EL (cell line): ENCODE measurements at regions not wholly inside any gene's neighbourhood (a gene's known extent, or its start where the extent isn't known, plus 50 kb on each side); places are given as distances from the start of the nearest gene placed in this dataset.

ENCODE experiments used
- DNase-seq: peaks from one replicate; pipeline ENCODE4 v3.0.0-alpha.2; 2016

DNA sequence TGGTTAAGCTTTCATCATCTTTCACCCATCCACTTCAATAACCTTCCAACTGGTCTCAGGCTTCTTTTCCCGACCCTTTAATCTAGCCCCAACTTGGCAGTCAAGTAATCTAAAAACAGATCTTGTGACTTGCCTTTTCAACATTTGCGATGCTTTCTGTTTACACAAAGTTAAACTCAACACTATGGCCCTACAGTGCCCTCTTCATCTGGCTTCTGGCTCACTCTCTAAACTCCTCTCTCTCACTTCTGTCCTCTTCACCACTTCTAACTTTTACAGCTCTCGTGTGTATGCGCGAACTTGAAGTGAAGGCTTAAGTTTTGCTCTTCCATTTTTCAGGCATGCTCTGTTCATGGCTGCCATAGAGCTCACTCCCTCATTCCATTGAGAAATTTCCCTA, 1122.3 kb upstream of the ADGRL2 start:
- no peak for DNase-seq

DNA sequence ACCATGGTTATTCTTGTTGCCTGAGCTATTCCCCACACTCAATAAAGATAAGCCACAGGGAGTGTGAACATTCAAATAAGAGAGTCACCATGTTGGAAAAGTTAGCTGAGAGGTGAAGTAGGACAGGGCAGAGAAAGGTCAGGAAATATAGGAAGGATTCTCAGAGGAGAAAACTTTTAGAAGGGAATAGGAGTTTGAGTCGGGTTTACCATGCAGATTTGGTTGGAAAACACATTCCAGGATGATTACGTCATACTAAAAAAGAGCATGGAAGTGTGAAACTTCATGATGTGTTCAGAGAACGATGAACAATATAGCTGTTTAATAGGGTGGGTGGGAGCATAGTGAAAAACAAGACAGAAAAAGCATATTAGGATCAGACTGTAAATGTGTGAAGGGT, 1125.3 kb upstream of the ADGRL2 start:
- DNase-seq = peak; percentile 27

DNA sequence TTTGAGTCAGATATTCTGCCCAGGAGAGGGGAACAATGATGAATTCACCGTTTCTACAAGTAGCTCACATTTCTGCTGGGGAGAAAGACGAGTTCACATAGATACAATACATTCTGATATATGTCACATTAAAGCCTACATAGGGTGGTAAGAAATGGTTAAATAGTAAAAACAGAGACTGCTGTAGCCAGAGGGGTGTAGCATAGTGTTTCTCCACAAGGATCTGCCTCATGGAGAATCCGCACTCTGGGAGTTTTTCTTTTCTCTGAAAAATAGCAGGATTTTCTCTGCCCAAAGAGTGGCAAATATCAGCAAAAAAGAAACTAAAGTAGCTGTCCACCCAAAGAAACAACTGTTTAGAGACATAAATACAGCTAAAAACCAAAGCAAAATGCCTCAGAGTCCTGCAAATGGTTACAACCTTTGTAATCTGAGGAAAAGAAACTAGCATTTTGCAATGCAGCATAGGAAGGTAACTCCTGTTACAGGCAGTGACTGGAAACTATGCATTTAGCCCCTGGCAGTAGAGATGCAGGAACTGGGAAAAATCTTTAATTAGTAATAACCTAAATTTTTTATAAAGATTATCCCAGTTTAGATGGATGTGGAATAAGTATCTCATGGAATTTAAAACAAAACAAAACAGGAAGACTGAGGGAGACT, 1126.7 kb upstream of the ADGRL2 start:
- DNase-seq = no peak

DNA sequence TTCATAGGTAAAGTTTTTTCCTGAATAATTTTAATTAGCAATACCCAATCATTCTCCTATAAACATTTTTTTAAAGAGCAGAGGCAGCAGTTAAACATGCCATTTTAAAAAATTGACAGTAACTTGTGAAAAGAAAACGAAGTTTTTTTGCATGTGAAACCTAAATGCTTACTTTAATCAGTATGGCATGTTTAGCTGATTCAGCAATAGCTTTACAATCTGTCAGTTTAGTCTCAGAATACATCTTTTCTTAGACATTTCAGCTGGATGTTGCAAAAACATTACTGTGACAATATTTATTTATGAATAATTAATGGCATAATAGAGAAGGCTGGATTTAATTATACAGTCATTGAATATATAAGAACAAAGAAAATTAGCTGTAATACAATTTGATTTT, 1132.4 kb upstream of the ADGRL2 start:
- no peak for DNase-seq

DNA sequence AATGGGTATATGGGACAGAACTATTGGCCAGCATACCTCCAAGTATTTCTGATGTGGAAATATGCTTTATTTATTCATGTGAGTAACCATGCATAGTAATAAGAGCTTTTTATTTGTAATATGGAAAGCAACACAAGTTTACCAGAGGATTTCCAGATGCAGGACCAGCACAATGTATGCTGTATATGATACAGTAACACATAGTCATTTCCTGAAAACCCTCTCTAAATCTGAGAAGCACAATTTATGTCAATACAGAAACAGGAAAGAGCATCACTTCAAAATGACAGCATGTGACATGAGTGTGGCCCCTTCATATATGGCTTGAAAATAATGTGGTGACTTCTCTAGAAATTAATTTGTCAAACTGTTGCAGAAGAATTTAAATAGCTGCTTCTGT, 1134.7 kb upstream of the ADGRL2 start:
- DNase-seq = no peak

DNA sequence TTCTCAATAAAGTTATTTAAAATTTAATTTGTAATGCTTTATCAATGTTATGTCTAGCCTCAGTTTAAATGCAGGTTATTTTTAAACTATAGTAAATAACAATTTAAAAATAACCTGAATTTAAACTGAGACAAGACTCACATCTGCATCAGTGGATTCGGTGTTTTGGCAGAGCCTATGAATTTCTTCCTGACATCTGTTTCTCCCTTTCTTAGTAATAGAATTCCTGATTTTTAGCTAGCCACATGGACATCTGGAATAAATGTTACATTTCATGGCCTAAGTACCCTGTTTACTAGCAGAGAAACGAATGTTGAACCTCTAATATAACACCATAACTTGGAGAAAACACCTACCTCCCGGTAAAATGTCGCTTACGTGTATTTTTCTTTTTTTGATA, 1141.6 kb upstream of the ADGRL2 start:
- DNase-seq = no peak

DNA sequence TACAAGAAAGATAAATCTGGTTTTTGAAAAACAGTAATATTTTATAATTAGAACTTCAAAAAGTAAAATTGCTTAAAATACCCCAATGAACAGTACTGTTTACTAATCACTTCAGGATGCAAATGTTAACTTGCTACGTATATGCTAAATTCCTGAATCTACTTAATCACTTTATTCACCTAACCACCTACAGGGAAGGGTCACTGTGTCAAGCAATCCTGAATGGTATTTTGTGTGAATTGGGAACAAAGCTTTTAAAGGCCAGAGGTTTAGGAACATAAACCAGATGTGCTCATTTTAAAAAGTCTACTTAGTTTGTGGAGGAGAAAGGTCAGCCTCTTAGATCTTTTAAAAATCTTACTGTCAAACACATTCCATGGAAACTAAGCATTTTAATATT, 1143.0 kb upstream of the ADGRL2 start:
- no peak for DNase-seq

DNA sequence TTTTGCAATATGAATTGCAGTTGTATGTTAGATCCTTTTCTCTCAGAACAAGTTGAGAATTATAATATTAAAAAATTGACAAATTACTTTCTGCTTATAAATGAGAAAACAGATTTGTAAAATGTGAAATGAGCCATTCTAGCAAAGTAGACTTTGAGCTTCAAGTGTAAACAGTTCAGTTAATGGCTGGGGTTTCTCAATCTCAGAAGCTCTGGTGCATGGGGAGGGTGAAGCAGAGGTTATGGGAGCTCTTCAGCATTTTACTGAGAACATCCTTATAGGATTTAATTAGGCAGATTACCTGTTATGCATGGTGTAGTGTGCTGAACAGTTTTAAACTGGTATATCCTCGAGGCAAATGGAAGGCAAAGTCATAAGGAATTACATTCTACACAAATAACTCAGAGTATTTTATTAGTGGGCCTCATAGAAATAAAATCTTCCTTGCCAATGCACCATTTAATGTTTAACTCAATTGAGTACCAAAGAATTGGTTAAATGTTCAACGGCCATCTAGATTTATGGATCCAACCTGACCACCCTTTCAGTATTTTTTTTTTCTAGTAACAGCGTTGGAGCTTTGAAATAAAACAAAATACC, 1143.6 kb upstream of the ADGRL2 start:
- no peak for DNase-seq

DNA sequence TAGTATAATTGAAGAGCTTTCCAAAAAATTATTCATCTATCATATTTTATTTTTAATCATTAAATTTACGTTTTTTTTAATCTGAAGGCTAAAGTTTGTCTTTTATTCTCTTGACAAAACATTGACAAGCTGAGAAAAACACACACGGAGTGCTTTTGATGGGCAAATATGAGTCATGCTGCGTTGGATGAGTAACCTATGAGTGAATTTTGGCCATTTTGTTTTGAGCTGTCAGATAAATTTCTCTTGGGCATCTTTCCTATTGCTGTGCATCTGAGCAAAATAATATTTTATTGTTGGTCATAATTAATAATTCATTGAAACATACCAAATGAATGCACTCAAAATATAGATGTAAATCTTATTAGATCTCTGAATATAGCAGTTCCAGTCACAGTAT, 1144.1 kb upstream of the ADGRL2 start:
- DNase-seq = peak; percentile 18

DNA sequence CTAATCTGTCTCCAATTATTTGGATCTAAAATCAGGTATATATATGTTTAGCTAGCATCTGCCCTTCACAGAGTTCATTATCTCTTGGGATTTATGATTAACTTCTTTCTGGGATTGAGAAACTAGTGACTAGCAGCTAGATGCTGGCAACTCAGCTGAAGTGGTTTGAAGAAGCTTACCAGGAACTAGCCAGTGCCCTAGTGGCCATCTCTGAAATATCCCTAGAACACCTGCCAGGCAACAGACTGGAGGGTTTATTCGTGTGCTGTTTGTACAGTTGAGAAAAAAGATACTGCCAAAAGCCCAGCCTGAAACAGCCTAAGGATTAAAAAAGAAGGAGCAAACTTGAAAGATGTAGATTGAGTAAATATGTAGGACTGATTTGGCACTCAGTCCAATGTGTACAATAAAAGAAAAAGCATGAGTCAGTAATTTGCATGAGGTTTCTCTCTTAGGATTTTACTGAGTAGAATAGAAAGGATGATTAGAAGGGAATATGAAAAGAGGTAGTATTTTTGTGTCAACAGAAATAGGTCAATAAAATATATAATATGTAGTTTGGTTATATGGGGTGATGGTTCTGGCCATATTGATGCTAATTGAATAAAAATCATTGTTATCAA, 1144.6 kb upstream of the ADGRL2 start:
- peak; percentile 6 for DNase-seq

DNA sequence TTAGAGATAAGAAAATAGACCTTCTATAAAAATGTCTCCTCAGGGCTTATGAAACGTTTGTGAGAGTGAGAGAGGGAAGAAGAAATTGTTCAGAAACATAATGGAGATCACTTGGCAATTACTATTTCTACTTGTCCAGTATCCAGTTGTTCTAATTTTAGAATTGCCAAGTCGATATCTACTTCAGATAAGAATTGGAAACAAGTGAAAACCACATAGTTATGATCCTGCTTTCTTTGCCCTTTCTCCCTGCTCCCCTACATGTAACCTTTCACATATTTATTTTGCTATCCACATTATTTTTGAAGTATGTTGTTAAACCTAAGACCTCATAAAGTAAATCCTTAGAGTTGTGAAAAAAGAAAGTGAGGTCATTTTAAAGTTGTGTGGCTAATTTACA, 1154.7 kb upstream of the ADGRL2 start:
- DNase-seq = no peak

DNA sequence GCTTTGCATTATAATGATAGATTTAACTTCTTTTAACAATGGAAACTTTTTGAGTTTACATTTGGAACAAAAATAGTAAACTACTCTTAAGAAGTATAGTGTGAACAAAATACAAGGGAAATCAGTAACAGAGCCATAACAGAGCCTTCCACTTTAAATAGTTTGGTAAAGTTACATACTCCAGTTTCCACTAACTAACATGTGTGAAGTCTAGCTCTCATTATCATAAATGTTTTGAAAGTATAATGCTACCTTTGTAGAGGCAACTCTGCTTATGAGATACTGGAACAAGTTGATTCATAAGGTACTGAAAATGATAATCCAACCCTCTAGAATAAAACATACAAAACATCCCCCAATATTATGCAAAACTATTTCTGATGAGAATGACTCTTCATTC, 1155.1 kb upstream of the ADGRL2 start:
- DNase-seq = no peak

DNA sequence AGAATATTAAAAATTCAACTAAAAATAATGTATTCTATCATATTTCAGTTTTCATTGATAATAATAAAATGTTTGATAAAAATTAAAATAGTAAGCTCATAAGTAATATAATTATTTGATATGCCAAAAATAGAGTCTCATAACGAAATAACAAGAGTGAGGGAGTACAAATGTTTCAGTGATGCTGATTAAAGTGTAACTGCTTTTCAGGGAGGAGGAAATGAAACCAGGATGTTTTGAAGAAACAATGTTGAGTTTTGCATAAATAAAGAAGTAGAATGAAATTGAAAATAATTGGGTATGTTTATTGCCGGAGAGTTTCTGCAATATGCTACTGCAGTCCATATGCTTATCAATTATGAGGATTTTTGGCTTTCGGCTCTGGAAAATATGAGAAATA, 1159.8 kb upstream of the ADGRL2 start:
- DNase-seq = no peak

DNA sequence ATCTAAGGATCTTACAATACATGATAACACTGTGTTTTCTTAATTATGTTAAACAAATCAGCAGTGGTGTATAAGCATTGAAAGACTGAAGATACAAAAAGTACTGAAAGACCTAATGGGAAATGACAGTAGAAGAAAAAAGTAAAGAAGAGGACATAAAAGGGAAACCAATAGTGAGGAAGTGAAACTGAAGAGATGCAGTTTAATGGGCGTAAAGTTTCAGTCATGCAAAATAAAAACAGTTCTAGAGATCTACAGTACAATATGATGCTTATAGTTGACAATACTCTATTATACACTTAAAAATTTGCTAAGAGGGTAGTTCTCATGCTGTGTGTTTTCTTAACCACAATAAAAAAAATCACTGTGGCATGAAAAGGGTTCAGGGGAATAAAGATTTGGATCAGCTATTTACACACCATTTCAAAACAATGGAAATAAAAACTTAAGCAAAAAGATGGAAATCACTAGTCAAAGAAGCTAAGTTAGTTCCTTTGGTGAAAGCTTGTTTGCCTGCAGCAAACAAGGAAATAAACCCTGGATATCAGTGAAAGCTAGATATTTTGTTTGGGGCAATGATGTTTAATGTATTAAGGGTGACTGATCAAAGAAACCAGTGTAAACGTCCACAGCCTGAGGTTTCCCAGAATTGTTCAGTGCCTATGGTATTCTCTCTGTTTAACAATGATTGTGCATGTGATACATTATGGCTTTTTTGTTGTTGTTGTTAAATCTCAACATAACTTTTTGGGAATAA, 1160.8 kb upstream of the ADGRL2 start:
- no peak for DNase-seq

DNA sequence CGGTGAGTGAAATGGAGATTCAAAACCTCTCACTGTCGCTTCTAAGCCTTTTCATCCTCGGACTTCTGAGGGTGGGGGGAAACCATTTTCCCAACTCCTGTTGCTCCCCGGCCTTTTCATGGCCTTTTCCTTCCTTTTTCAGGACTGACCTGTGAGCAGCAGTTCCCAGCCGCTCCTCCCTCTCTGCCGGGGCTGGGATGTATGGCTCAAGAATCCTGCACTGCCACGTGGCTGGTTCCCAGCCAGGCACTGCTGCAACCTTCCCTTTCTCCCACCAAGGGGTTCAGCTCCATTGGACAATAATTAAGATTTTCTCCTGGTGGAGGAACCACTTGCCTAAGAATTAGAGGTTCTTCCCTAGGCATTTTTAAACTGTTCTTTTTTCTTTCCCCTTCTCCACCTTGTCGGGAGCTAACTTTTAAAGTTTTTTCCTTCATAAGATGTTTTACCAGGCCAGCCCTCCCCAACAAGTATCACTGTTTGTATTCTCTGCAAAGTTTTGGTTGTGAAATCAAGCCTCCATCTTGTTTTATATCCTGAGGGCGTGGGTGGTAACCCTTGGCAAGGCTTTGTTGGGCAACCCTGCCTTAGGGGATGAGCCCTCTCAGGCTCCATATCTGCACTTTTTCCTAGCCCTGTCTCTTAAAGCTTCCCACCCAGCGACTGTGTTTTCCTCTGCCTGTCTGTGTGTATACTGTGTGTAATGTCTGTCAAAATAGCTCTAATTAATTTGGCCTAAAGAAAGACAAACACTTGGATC, 1166.6 kb upstream of the ADGRL2 start:
- DNase-seq = no peak

DNA sequence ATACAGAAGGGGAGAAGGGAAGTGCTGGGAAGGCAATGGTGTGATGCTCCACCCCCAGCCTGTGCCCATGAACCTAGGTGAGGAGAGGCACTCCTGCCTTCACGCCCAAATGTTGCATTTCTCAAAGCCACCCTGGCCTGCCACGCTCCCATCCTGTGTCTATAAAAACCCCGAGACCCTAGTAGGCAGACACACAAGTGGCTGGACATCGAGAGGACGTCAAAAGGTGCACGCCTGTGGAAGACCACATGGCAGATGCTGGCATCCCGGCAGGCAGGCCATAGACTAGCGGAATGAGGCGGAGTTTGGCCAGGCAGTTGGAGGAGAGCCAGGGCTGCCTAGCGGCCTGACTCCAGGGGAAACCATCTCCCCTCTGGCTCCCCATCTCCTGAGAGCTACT, 1168.5 kb upstream of the ADGRL2 start:
- DNase-seq = no peak

DNA sequence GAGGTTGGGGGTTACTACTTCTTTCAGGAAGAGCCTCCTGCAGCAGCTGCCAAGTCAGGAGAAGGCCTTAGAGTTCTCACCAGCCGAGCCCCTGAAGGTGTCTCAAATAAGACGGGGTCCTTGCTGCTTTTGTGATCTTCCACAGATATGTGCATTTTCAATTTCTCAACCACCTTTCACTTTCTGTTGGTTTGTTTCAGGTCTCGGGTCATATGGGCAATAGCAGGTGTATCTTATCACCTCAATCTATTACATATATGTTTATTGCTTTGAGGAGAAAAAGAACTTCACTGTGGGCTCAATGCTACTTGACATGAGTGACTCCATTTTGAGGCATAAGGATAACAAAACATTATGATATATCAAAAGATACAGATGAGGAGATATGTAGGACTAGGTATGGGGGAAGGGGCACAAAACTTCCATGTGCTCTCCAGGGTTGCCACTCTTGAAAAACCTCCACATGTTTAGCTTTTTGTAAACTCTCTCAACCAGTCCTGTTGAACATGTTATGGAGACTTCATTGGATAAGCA, 1171.4 kb upstream of the ADGRL2 start:
- no peak for DNase-seq

DNA sequence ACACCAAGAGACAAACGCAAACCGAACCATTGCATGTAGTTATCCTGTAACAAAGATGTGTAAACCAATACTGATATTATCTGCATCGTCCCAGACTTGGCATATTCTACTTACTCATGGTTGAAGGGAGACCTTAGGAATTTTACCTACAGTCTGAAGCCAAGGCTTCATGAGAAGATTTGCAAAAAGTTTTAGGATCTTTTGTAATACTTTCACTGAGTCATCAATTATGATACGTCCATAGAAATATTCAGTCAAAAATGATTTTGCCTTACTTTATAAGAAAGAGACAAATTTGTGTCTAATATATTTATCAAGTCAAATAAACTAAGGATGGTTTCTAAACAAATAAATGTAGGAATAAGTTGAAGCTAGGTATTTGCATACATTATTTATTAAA, 1176.1 kb upstream of the ADGRL2 start:
- no peak for DNase-seq

DNA sequence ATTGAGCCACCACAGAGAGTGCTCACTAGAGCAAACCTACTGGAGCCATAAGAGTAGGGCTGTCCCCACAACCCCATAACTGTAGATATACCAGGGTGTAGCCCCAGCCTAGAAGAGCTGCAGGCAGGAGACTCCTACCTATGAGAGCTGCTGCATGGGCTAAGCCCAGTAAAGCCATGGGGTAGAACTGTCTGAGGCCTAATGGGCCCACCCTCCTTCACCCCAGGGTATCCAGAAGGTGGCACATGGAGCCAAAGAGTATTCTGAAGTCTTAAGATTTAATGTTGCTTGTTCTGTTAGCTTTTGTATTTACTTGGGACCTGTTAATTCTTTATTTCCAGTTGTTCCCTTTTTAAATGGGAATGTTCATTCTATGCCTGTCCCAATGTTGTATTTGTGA, 1193.7 kb upstream of the ADGRL2 start:
- no peak for DNase-seq

DNA sequence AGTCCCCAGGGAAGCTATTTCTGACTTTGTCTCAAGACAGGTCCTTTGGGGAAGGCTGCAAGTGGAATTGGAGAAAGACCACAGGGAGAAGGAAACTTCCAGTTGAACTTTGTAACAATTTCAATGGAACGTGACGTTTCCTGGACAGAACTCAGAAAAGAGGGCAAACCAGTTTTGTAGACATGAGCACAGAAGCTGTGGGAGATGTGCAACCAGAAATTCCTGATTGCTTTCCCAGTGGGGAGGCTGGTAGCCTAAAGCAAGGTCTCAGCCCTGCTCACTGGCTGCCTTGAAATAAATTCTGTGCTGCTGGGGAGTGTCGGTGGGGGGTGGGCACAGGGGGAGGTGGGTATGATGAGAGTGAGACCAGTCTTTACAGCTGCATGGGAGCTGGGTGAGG, 1206.7 kb upstream of the ADGRL2 start:
- DNase-seq = no peak

DNA sequence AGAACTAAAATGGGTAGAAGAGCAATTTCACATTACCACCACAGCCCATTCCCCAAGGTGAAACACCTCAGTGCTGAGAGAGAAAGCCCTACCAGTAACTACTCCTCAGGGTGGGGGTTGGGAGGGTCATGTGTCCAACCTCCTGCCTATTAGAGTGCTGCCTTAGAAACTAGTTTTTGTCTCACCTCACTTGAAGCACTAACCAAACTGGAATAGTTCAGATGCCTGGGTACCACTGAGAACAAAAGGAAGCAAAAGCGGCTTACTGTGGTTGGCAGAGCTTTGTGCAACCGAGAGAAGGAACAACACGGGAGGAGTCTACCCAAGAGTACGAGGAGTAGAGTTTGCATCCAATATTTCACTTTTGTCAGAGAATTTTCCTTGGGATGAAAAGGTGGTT, 1207.5 kb upstream of the ADGRL2 start:
- DNase-seq = no peak

DNA sequence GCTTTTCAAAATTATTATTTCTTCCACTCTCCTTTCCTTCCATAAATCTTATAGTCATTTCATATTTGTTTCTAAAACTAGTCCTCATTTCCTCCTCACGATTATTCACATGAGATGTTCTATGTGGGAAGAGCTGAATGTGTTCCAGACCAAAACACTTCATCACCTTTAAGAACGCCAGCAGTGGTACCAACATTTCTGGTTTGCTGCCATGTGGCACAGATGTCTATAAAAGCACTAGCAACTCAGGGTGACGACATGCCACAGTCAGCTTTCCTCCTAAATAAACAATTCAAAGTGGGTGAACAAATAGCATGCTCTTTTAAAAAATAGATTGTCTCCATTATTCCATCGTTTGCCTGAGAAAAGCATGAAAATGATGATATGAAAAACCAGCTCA, 1217.8 kb upstream of the ADGRL2 start:
- DNase-seq = peak; percentile 2

DNA sequence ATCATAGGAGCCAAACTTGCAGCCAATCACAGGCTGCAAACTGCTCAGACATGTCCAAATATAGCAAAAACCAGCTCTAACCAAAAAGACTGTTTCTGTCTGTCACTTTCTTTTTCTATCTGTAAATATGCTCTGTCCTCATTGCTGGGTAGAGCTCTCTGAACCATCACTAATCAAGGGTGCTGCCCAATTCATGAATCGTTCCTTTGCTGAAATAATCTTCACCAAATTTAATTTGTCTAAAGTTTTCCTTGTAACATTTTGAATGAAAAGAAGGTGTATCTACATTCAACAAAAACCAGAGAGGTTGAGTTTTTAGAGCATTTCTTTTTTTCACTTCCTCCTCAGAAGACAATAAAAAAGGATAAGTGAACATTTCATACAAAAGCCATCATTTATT, 1221.7 kb upstream of the ADGRL2 start:
- no peak for DNase-seq
